ENCODE measurements at regions not wholly inside any gene's neighbourhood (a gene's known extent, or its start where the extent isn't known, plus 50 kb on each side); places are given as distances from the start of the nearest gene placed in this dataset.
A peak's percentile ranks its signal among the peaks of the same experiment; 100 is the strongest.

- Histone ChIP-seq H3K27me3 (ENCODE audit: control insufficient read depth in 3 of 3, insufficient read depth in 3 of 3, low read length in 2 of 3) (no peaks in the 10 kb centered on the region), H3K9ac (ENCODE audit: insufficient read depth in 1 of 2, low read length in 2 of 2) (no peak overlapping the region), H3K27ac (ENCODE audit: low read depth in 1 of 2, low read length in 1 of 2) (no peak overlapping the region), H3K9me3 (ENCODE audit: control insufficient read depth in 4 of 4, insufficient read depth in 3 of 4, low read length in 3 of 4) (peaks cover 0 to 2% (median 0%) of the 10 kb centered on the region in 4 donors), H3K36me3 (ENCODE audit: control insufficient read depth in 4 of 4, insufficient read depth in 4 of 4, low read length in 4 of 4) (no peaks in the 10 kb centered on the region), H3K4me1 (ENCODE audit: control insufficient read depth in 5 of 5, insufficient read depth in 5 of 5, low read length in 5 of 5) (no peaks in the 10 kb centered on the region), H3K4me3 (no peak overlapping the region)
- DNase-seq (no peak), ATAC-seq (ENCODE audit: insufficient read depth, low FRiP score) (no peak)
- TF ChIP-seq CTCF (IDR thresholded peaks at IDR 0.05; ENCODE audit: control extremely low read depth, extremely low read depth): no peak
- 84 to 95% methylated on average over 2 of the region's 2 CpGs for WGBS, 2 donors
Observed at GRCh38 chr4:108255203-108255747, 86.5 kb upstream of the LEF1 start.

GRCh38 chr4:108249397-108249796, 80.7 kb upstream of the LEF1 start:
- no peak overlapping the region for H3K4me3 ChIP-seq
- H3K27ac ChIP-seq (ENCODE audit: low read depth in 1 of 2, low read length in 1 of 2): no peak overlapping the region
- peaks cover 0 to 4% (median under 1%) of the 10 kb centered on the region in 4 donors for H3K9me3 ChIP-seq (ENCODE audit: control insufficient read depth in 4 of 4, insufficient read depth in 3 of 4, low read length in 3 of 4)
- no peaks in the 10 kb centered on the region for H3K36me3 ChIP-seq (ENCODE audit: control insufficient read depth in 4 of 4, insufficient read depth in 4 of 4, low read length in 4 of 4)
- no peak for TF ChIP-seq CTCF (IDR thresholded peaks at IDR 0.05; ENCODE audit: control extremely low read depth, extremely low read depth)
- no peak for ATAC-seq (ENCODE audit: insufficient read depth, low FRiP score)
- peaks cover 0 to 5% (median 0%) of the 10 kb centered on the region in 5 donors for H3K4me1 ChIP-seq (ENCODE audit: control insufficient read depth in 5 of 5, insufficient read depth in 5 of 5, low read length in 5 of 5)
- no peak overlapping the region for H3K9ac ChIP-seq (ENCODE audit: insufficient read depth in 1 of 2, low read length in 2 of 2)
- DNase-seq: no peak
- no peaks in the 10 kb centered on the region for H3K27me3 ChIP-seq (ENCODE audit: control insufficient read depth in 3 of 3, insufficient read depth in 3 of 3, low read length in 2 of 3)

- DNase-seq (peak; percentile 58 to 78 (median 70)), ATAC-seq (ENCODE audit: insufficient read depth, low FRiP score) (no peak)
- Histone ChIP-seq H3K4me3 (no peak overlapping the region), H3K36me3 (ENCODE audit: control insufficient read depth in 4 of 4, insufficient read depth in 4 of 4, low read length in 4 of 4) (no peaks in the 10 kb centered on the region), H3K9me3 (ENCODE audit: control insufficient read depth in 4 of 4, insufficient read depth in 3 of 4, low read length in 3 of 4) (peaks cover 0 to 4% (median 2%) of the 10 kb centered on the region in 4 donors), H3K27ac (ENCODE audit: low read depth in 1 of 2, low read length in 1 of 2) (no peak overlapping the region), H3K4me1 (ENCODE audit: control insufficient read depth in 5 of 5, insufficient read depth in 5 of 5, low read length in 5 of 5) (peaks cover 0 to 5% (median 0%) of the 10 kb centered on the region in 5 donors), H3K9ac (ENCODE audit: insufficient read depth in 1 of 2, low read length in 2 of 2) (no peak overlapping the region), H3K27me3 (ENCODE audit: control insufficient read depth in 3 of 3, insufficient read depth in 3 of 3, low read length in 2 of 3) (no peaks in the 10 kb centered on the region)
- WGBS, 2 donors: 35 to 61% methylated on average over 3 of the region's 3 CpGs
- no peak for TF ChIP-seq CTCF (IDR thresholded peaks at IDR 0.05; ENCODE audit: control extremely low read depth, extremely low read depth)
Observed at GRCh38 chr4:108247387-108248049, 78.8 kb upstream of the LEF1 start.
